ENCODE measurements at regions not wholly inside any gene's neighbourhood (a gene's known extent, or its start where the extent isn't known, plus 50 kb on each side); places are given as distances from the start of the nearest gene placed in this dataset.
A peak's percentile ranks its signal among the peaks of the same experiment; 100 is the strongest.
"Not testable (repeated sequence)": the region's sequence is repeated elsewhere in the genome, so short reads cannot be mapped to it uniquely, and the experiment has no call there.

DNA sequence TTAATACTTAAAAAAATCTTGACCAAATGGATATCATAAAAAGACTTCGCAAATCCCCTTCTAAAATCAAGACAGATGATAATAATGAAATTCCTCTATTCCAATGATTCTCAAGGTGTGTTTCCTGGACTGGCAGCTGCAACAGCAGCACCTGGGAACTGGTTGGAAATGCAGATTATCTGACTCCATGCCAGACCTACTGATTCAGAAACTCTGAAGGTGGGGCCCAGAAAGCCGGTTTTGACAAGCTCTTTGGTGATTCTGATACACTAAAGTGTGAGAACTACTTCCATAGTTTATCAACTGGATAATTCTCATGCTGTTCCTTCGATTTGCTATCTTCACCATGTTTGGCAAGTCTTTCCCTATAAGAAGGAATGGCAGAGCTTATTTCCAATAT lies 252.1 kb downstream of the COL12A1 start:
- DNase-seq: no peak

DNA sequence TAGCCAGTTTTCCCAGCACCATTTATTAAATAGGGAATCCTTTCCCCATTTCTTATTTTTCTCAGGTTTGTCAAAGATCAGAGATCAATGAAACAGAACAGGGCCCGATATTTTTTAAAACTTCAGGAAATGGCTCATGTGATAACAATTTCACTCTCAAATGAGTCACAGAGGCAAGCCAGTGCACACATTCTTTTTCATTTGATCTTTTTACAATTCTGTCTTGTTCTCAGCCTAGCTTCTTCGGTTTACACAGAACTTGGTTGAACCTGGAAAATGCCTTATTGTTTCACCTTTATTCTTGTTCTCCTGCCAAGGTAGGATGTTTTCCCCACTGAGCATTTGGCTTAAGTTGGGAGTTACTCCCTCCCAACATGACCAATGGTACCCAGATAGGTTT lies 258.9 kb downstream of the COL12A1 start:
- no peak for DNase-seq

DNA sequence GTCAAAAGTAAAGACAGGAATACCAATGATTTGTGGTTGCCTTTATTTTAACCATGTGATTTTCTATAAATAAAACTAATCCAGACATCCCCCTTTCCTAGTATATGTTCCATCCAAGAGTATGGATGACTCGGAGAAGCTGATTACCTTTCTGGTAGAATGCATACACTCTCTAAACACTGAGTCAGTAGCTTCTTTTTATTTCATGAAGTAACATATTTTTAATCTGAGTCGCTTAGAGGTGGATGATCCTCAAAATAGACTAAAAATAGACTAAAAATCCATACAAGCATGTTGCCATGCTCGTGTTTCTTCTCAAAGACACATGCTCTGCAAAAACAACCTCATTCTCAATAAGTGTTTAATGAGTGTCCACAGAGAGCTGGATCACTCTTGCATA lies 263.7 kb downstream of the COL12A1 start:
- DNase-seq: no peak

DNA sequence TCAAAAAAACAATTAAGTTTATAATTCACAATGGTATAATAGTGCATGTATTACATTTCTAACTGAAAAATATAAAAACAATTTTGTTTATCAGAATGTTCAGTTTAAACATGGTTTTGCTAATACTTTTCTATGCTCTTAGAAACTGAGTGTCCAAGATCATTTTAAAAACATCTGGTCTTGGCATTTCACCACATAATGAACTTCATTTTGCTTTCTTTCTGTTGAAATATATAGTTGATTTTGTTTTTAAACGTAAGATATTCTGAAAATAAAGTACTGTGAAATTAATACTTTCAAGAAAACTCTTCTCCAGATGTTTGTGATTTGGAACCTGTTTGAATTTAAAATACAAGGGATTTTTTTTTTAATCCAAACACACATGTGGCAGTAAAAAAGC lies 264.4 kb downstream of the COL12A1 start:
- DNase-seq: no peak

DNA sequence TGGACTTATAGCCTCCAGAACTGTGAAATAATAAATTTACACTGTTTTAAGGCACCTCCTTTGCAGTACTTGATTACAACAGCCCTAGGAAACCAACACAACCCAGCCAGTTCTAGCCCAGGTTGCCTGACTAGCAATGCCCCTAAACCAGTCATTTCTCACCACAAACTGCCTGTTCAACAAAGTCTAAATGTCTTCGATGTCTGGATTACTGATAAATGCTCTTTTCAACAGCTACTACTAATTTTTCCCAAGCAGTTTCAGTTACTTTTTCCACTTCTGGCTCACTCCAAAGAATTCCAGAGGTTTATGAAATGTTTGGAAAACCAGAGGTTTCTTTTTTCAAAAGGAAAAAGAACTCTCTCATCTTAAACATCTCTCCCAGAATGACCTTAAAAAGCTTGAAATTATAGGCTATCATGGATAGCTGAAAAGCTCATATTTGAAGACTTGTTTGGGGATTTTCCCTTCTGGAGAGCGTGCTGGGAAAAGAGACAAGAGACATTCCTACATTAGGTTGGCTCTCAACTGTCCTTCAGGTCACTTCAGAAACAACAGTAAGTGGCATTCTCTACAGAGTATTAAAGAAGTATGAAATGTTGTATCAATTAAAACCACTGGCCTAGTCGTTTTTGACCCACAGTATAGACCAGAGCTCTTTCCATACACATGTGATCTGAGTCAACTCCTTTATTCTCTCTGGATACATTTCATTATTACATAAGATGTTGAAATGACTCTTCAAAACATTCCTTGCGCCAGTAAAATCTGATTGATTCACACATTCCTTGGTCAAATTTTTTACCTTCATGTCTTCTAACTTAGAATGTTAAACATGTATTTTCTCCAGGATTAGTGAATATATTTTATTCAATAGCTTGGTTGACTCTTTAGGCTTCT lies 265.9 kb downstream of the COL12A1 start:
- DNase-seq: no peak

DNA sequence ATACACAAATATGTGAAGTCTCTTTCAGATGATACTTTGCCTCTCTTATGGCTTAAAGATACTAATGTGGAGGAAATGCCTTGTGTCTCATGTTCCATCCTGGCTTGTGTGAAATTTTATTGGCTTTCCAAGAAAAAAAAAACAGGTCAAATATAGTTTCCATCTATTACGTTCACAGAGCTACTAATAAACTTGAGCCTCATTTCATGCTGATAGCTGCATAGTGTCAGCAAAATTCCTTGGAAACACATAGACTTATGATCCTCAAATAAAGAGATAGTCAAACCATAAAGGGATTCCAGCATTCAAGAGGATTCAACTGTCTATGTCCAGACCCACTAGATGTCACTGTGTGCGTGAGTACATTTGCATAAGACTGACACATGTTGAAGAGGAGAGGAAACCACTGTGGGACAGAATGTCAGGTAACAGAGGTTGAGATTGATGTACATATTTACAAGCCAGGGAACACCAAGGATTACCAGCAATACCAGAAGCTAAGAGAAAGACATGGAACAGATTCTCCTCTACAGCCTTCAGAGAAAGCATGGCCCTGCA lies 266.6 kb downstream of the COL12A1 start:
- no peak for DNase-seq

DNA sequence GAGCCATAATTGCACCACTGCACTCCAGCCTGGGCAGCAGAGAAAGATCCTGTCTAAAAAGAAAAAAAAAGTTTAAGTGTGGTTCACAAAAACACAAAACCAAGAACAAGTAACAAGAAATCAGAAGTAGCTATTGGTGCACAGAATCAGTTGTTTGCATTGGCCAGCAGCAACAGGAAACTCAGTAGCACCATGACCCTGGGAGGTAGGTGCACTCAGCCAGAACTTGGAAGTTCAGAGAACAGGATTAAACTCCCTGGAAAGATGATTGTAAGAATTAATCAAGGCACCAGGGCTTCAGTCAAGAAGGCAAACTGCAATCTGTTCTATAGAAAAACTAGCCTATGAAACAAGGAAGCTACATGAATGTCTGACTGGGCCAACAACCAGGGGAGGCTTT lies 267.9 kb downstream of the COL12A1 start:
- no peak for DNase-seq

DNA sequence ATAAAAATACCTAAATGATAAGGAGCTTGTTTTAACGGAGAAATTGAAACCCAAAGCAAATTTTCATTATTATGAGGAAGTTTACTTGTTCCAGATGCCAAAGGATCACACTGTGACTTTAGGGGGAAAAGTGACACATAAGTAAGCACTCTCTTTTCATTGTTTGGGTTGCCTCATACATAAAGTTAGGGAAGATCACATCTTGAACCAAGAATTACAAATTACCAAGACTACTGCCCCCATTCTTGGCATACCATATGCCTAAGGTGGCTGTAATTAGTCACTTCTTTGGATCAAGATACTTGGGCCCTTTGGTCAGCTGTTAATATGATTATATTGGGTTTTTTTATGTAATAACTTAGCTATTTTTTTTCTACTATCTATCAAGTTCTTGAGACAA lies 269.0 kb downstream of the COL12A1 start:
- DNase-seq: no peak

DNA sequence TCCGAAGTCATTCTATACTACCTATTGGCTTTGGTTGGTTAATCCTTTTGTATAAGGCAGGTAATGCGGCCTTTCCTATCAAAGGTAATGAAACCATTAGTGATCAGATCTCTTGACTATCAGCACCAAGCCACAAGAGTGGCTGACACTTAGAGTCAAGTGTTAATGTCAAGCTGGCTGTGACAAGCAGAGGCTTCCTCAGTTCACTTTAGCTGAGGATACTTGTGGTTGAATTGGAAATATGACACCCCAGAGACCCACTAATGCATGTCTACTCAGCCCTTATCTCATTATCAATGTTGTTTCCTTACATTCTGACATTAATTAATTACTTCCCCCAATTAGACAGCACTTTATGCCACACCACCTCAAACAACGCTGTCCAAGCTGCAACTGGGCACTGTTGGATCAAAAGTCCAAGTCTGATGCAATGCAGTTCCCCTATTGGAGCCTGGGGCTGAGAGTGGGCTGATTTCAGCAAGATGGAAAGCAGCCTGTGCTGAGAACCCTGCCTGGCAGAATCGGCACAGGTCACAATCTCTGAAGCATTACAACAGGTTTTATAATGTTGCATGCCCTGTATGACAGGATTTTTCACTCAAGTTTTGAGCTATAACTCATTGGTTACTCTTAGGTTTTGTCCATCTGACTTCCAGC lies 273.5 kb downstream of the COL12A1 start:
- peak; percentile 34 for DNase-seq

DNA sequence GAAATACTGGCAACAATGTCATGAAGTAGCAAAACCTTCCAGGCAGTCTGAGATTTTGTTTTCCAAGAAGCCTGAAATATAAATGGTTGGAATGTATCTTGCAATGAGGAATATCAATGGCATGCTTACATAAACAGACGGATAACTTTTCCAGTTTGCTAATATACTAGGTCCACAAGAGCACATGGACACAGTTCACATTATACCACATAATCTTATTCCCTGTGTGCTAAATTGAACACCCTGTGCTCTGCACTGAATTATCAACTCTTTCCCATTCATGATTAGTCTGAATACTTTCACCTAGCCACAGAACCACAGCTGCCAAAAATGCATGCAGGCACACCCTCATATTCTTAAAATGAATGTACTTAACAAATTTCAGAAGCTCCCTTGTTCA lies 274.3 kb downstream of the COL12A1 start:
- DNase-seq: no peak

DNA sequence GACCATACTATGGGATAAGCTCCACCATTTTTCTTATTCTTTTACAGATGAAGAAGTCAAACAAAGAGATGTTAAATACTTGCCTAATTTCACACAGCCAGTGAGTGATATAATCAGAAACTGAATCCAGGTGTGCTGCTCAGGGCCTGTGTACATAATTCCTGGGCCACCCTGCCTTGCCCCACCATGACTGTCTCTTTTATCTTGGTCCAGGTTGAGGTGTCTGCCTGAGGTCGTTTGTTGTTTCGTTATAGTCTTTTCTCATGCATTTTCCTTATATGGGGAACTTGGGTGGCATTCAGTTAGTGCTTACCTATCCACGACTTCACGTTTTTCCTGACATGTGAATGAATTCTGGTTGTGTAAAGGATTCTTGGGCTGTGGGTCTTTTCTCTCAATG lies 277.6 kb downstream of the COL12A1 start:
- no peak for DNase-seq

DNA sequence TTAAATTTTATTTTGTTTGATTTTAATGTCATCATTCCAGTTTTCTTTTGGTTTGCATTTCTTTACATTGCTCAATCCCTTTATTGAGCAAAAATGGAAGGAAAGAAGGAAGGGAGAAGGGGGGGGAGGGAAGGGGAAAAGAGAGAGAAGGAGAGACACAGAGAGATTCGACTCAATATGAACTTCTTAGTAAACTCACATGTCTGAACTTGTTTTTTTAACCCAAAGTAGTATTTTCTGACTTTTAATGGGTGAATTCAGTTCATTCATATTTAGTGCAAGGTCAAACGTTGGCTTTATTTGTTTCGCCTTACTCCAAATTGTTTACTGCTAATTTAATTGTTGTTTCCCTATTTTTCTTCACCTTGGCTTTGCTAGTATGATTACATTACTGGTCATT lies 278.6 kb downstream of the COL12A1 start:
- no peak for DNase-seq

DNA sequence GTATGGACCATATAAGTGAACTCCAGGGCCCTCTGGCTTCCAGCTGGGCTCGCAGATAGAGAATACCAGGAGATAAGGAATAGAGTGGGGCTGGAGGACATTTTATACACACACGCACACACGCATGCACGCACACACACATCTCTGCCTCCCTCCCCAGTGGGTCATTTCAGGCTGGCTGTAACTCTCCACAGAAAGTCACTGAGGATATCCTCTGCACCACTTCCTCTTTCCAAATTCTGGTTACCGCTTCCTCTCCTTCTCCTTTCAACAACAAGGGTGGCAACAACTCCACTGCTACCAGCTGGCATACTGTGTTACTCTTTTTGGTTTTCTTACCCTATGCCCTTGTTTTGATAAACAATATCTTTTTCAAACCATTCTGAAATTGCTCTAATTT lies 280.2 kb downstream of the COL12A1 start:
- DNase-seq: peak; percentile 96

DNA sequence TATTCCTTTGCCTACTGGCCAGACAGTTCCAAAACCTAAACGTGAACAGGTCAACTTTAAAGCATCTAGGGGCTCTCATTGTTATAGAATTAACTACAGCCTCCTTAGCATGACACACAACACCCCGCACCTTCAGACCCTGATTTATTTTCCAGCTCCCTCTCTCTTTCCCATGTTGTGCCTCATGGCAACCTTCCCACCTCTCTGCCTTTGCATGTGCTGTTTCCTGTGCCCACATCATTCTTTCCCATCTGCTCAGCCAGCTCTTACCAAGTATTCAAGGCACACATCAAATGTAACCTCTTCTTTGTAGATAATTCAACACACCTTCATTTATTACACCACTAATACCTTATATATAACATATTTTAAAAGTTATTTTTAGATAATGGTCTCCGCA lies 291.0 kb downstream of the COL12A1 start:
- no peak for DNase-seq

DNA sequence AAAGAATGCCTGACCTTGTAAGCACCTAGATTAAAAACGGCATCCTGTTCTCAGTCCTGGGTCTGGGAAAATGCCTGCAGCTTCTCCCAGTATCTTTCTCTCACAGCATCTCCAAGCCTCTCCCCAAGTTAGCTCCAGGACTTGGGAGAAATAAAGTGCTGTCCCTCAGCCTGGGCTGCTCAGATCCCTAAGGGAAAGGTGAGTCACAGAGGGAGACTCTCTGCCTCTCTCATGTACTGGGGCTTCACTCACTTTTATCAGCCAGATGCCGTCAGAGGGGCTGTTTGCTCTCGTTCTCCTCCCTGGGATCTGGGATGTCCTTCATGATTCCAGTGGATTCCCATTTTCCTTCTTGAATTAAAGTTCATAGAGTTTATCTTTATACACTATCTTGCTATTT lies 293.6 kb downstream of the COL12A1 start:
- DNase-seq: no peak

DNA sequence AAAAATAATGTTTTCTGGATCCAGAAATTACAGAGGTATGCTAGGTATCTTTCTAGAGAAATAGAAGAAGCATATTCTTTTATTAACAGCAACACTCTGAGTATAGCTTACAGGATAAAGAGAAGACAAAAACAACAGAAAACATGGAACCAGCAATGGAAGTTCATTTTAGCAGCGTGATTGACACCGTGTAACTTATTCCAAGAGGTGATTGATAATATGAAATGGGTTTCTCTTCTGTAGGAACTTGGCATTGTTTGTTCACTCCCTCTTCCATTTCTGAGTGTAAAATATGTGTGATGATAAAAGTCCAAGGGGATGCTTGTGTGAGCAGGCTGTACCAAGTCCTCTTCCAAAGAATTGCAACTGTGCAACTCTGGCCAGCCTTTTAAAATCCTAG lies 303.0 kb downstream of the COL12A1 start:
- DNase-seq: no peak

DNA sequence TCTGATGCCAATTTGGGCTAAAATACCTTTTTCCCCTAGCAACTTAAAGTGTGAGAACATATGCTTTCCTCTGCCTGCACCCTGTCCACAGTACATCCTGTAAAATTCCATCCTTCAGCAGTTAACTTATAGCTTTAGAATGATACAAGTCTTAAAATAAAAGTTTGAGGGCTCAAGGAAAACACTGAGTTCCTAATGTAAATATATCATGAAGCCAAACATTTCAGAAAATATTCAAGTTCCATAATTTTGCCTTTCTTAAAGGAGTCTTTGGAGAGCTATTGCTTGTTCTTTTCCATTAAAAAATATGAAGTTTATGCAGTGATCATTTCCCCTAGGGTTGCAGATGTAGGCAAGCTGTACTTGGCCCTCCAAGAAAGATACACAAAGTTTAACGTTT lies 303.8 kb downstream of the COL12A1 start:
- DNase-seq: no peak

DNA sequence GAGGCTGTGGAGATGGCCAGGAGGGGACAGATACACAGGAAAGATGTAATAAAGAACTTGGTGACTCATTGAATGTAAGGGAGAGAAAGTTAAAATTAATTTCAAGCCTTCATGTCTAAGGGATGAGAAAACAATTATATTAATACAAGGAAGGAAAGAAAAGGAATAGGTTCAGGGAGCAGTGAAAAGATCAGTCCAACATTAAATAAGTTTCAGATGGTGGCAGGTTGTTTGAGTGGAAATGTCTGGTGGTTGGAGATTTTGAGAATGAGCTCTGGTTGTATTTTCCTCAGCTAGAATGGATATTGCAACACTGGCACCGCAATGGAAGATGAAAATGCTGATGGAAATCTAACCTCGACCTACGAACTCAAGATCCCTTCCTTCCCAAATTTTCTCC lies 304.3 kb downstream of the COL12A1 start:
- no peak for DNase-seq

DNA sequence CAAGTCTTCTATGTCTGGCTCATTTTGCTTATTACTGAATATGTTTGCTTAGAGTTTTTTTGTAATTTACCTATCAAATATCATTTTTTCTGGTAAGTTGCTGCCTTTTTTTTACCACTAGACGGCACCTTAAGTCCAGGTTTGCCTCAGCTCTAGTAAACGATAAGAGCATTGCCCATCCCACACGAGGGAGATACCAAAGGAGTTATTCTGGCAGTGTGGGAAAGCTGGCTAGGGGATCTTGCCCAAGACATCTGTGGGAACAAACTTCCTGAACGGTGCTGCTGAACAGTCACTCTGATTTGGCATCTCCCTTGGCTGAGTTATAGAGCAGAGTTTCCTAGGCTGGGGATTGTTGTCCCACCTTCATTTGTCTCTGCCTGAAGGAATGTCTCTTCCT lies 306.4 kb downstream of the COL12A1 start:
- no peak for DNase-seq

DNA sequence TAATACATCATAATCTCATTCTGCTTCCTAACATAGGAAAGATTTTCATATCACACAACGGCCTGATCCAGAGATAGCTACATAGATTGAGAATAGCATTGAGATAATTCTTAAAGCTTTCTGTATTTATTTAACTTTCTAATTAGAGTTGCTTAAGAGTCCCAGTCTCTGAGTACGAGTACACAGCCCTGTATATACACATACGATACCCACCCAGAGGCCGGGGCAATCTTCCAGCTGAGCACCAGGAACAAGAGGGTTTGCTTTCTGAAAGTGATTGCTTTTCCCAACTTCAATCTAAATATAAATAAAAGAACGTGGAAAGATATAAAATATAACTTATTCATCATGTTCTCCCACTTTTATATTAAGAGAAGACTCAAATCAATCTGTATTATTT lies 313.8 kb downstream of the COL12A1 start:
- DNase-seq: no peak

DNA sequence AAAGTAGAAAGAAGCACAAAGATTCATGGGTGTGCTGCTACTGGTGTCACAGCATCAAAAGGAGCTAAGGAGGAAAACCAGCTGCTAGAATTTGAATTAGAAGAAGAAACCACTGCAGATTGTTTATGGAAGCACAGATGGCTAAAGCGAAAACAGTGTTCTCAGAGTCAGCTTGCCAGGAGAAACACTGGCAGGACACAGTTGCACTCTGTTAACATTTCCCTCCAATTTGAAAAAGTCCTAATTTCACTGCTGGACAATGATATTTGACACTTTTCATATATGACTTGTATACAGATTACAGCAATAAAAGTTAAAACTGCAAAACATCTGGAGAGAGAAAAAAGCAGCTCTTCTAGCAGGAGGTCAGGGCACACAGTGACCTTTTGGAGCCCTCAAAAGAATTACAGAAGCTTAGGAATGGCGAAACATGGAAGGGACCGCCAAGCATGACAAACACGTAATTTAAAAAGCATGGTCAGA lies 314.5 kb downstream of the COL12A1 start:
- no peak for DNase-seq

DNA sequence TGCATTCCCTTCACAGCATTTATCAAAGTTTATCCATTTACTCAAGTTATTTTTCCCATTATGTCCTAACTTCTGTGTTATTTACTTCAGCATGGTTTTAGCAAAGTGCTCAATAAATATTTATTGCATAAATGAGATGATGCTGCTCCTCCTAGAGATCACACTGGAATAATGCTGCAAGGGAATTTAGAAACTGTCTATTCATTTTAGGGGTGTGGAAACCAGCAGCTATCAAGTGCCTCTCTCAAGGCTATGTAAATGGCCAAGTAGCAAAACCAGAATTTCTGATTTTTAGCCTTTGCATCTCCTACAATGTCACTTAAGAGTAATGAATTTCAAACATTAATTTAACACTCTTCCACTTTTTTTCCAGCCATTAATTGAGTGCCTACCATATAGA lies 316.2 kb downstream of the COL12A1 start:
- no peak for DNase-seq

DNA sequence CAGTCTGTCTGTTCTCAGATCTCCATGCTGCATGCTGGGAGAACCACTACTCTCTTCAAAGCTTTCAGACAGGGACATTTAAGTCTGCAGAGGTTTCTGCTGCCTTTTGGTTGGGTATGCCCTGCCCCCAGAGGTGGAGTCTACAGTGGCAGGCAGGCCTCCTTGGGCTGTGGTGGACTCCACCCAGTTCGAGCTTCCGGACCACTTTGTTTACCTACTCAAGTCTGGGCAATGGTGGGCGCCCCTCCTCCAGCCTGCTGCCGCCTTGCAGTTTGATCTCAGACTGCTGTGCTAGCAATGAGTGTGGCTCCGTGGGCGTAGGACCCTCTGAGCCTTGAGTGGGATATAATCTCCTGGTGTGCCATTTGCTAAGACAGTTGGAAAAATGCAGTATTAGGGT lies 317.1 kb downstream of the COL12A1 start:
- not testable (repeated sequence) for DNase-seq

DNA sequence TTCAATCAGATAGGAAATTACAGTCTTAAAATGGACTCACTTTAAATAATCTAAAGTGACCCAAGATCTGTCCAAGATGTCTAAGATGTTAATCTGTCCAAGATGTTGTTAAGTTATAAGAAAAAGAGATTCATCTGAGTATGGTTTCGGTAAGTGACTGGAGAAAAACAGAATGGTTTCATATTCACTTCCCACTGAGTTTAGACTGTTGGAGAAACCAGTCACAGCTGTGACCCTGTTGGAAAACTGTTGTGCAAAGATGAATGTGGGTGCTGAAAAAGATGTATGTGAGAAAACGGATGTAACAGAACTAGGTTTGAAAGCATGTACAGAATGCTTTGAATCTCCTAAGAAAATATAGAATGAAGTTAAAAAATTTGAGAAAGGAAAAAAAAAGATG lies 325.9 kb downstream of the COL12A1 start:
- peak; percentile 85 for DNase-seq

All from MV-4-11 (cell line).